Neuronal stem cell (in vitro differentiated cells): ENCODE measurements at regions not wholly inside any gene's neighbourhood (a gene's known extent, or its start where the extent isn't known, plus 50 kb on each side); places are given as distances from the start of the nearest gene placed in this dataset.

ENCODE experiments used
- DNase-seq: peaks from one replicate; pipeline ENCODE4 v3.0.0-alpha.2; 2013; ENCODE audit warnings: low spot score
- H2AFZ ChIP-seq: one replicate; pipeline ENCODE4 v1.6.1; 2013; ENCODE audit warnings: mild to moderate bottlenecking, low read length, inconsistent platforms
- H2AK5ac ChIP-seq: 2 replicates; pipeline ENCODE4 v1.6.1; 2013; ENCODE audit warnings: low read depth, mild to moderate bottlenecking, inconsistent platforms, low read length, moderate library complexity, mixed read lengths
- H2BK120ac ChIP-seq: 2 replicates; pipeline ENCODE4 v1.6.1; 2013; ENCODE audit warnings: low read depth, mild to moderate bottlenecking, inconsistent platforms, low read length, moderate library complexity, mixed read lengths
- H2BK12ac ChIP-seq: one replicate; pipeline ENCODE4 v1.6.1; 2013; ENCODE audit warnings: low read length, inconsistent platforms
- H2BK15ac ChIP-seq: 2 replicates; pipeline ENCODE4 v1.6.1; 2013; ENCODE audit warnings: mild to moderate bottlenecking, low read length, inconsistent platforms, mixed read lengths
- H2BK5ac ChIP-seq: one replicate; pipeline ENCODE4 v1.6.1; 2013; ENCODE audit warnings: inconsistent platforms, mild to moderate bottlenecking, low read length, moderate library complexity
- H3K14ac ChIP-seq: one replicate; pipeline ENCODE4 v1.6.1; 2013; ENCODE audit warnings: low read length, inconsistent platforms
- H3K18ac ChIP-seq: 2 replicates; pipeline ENCODE4 v1.6.1; 2013; ENCODE audit warnings: low read length, inconsistent platforms
- H3K23ac ChIP-seq: 2 replicates; pipeline ENCODE4 v1.6.1; 2013; ENCODE audit warnings: low read depth, mild to moderate bottlenecking, mixed read lengths, low read length, inconsistent platforms; ENCODE audit not compliant: poor library complexity
- H3K27ac ChIP-seq: replicated peaks from 3 replicates; pipeline ENCODE4 v1.5.1; 2013; ENCODE audit warnings: low read length, inconsistent platforms
- H3K27me3 ChIP-seq, 3 experiments: 2 replicates each; pipeline ENCODE4 v1.6.1; 2013; ENCODE audit warnings: low read length in 3 of 3, mild to moderate bottlenecking in 2 of 3, inconsistent platforms in 1 of 3, low read depth in 1 of 3, mixed read lengths in 1 of 3, moderate library complexity in 1 of 3; ENCODE audit not compliant: control insufficient read depth in 3 of 3, insufficient read depth in 3 of 3
- H3K36me3 ChIP-seq, 2 donors: replicated peaks in 1 of 2; 2 replicates each; pipeline ENCODE4 v1.6.1; 2013; ENCODE audit warnings: low read length in 2 of 2; ENCODE audit not compliant: control insufficient read depth in 2 of 2, insufficient read depth in 2 of 2
- H3K4ac ChIP-seq: 2 replicates; pipeline ENCODE4 v1.6.1; 2013; ENCODE audit warnings: inconsistent platforms, mild to moderate bottlenecking, low read length, moderate library complexity
- H3K4me1 ChIP-seq, 2 donors: 1 replicate in 1 of 2; 2 replicates in 1 of 2; pipeline ENCODE4 v1.6.1; 2013; ENCODE audit warnings: low read length in 2 of 2, low read depth in 1 of 2; ENCODE audit not compliant: control insufficient read depth in 2 of 2, insufficient read depth in 1 of 2
- H3K4me2 ChIP-seq: one replicate; pipeline ENCODE4 v1.6.1; 2013; ENCODE audit warnings: mild to moderate bottlenecking, low read length, inconsistent platforms; ENCODE audit not compliant: insufficient read depth, poor library complexity, severe bottlenecking
- H3K4me3 ChIP-seq, 2 donors: 2 replicates each; pipeline ENCODE4 v1.5.1; 2013; ENCODE audit warnings: low read length in 2 of 2, mild to moderate bottlenecking in 2 of 2, inconsistent platforms in 1 of 2, moderate library complexity in 1 of 2
- H3K79me1 ChIP-seq: one replicate; pipeline ENCODE4 v1.6.1; 2013; ENCODE audit warnings: low read depth, mild to moderate bottlenecking, inconsistent platforms, low read length, moderate library complexity
- H3K9ac ChIP-seq: one replicate; pipeline ENCODE4 v1.6.1; 2013; ENCODE audit warnings: mild to moderate bottlenecking, low read depth, low read length, inconsistent platforms; ENCODE audit not compliant: poor library complexity
- H3K9me3 ChIP-seq, 2 donors: replicated peaks in 1 of 2; 2 replicates each; pipeline versions ENCODE3 to v1.6.1; 2013; ENCODE audit warnings: low read length in 2 of 2, mild to moderate bottlenecking in 2 of 2, inconsistent platforms in 1 of 2, low read depth in 1 of 2, mixed read lengths in 1 of 2, moderate library complexity in 1 of 2; ENCODE audit not compliant: control insufficient read depth in 2 of 2, insufficient read depth in 1 of 2
- H4K8ac ChIP-seq: one replicate; pipeline ENCODE4 v1.6.1; 2013; ENCODE audit warnings: low read depth, mild to moderate bottlenecking, inconsistent platforms, low read length, moderate library complexity
- H4K91ac ChIP-seq: one replicate; pipeline ENCODE4 v1.6.1; 2013; ENCODE audit warnings: low read length, low read depth, mild to moderate bottlenecking, inconsistent platforms; ENCODE audit not compliant: poor library complexity
- WGBS, 2 donors: extraction: QIAGEN DNeasy Blood & Tissue Kit; methylation state at CpG; one replicate each; pipeline ENCODE4 v1.1.7; 2013; ENCODE audit warnings: missing lambda C conversion rate in 2 of 2, mixed read lengths in 1 of 2; ENCODE audit not compliant: insufficient read length in 2 of 2, insufficient replicate concordance in 1 of 2; ENCODE audit errors: extremely low coverage in 2 of 2; 5-methylcytosine and 5-hydroxymethylcytosine counted together

- peak overlapping the region; percentile 75 for H2AK5ac ChIP-seq
- H4K91ac ChIP-seq = no peak overlapping the region
- H2AFZ ChIP-seq = no peak overlapping the region
- H3K9me3 ChIP-seq = no peaks in the 10 kb centered on the region
- no peak overlapping the region for H3K4me2 ChIP-seq
- no peak overlapping the region for H3K14ac ChIP-seq
- H4K8ac ChIP-seq = peak overlapping the region; percentile 65
- H2BK15ac ChIP-seq = peak overlapping the region; percentile 47
- no peak overlapping the region for H3K27ac ChIP-seq
- DNase-seq = no peak
- peak overlapping the region; percentile 41 for H2BK12ac ChIP-seq
- no peak overlapping the region for H3K4me3 ChIP-seq
- no peak overlapping the region for H3K4ac ChIP-seq
- peak overlapping the region; percentile 61 for H2BK120ac ChIP-seq
- H3K9ac ChIP-seq = no peak overlapping the region
- peaks cover 2% of the 10 kb centered on the region for H3K79me1 ChIP-seq
- no peaks in the 10 kb centered on the region for H3K4me1 ChIP-seq
- peaks cover 0 to 6% (median 0%) of the 10 kb centered on the region in 3 experiments for H3K27me3 ChIP-seq
- peak overlapping the region; percentile 75 for H2BK5ac ChIP-seq
- no CpG with 5 or more reads among the region's 8 CpGs for WGBS, 2 donors
- peak overlapping the region; percentile 96 for H3K23ac ChIP-seq
- H3K36me3 ChIP-seq = no peaks in the 10 kb centered on the region
- H3K18ac ChIP-seq = peak overlapping the region; percentile 65
Measured at GRCh38 chr13:23947893-23948292, 50.6 kb upstream of the C1QTNF9B start.

GRCh38 chr13:23949200-23949599 lies 51.9 kb upstream of the C1QTNF9B start:
- no CpG with 5 or more reads among the region's 7 CpGs for WGBS, 2 donors
- H3K4me3 ChIP-seq = no peak overlapping the region
- H3K18ac ChIP-seq = peak overlapping the region; percentile 19
- DNase-seq = no peak
- H2AK5ac ChIP-seq = no peak overlapping the region
- H3K36me3 ChIP-seq = no peaks in the 10 kb centered on the region
- no peak overlapping the region for H2BK5ac ChIP-seq
- no peak overlapping the region for H3K4me2 ChIP-seq
- H3K4me1 ChIP-seq = no peaks in the 10 kb centered on the region
- H2BK15ac ChIP-seq = peak overlapping the region; percentile 82
- H3K4ac ChIP-seq = no peak overlapping the region
- no peak overlapping the region for H3K27ac ChIP-seq
- no peak overlapping the region for H3K23ac ChIP-seq
- H2BK120ac ChIP-seq = peak overlapping the region; percentile 98
- H4K91ac ChIP-seq = peak overlapping the region; percentile 40
- peaks cover 0 to 6% (median 0%) of the 10 kb centered on the region in 3 experiments for H3K27me3 ChIP-seq
- peak overlapping the region; percentile 31 for H3K14ac ChIP-seq
- peaks cover 2% of the 10 kb centered on the region for H3K79me1 ChIP-seq
- H3K9me3 ChIP-seq = no peaks in the 10 kb centered on the region
- H2AFZ ChIP-seq = no peak overlapping the region
- H4K8ac ChIP-seq = no peak overlapping the region
- H2BK12ac ChIP-seq = no peak overlapping the region
- no peak overlapping the region for H3K9ac ChIP-seq

GRCh38 chr13:23949736-23950135 lies 52.4 kb upstream of the C1QTNF9B start:
- H4K8ac ChIP-seq = no peak overlapping the region
- peak overlapping the region; percentile 10 for H2AK5ac ChIP-seq
- H2BK15ac ChIP-seq = peak overlapping the region; percentile 82
- no peak overlapping the region for H3K23ac ChIP-seq
- no peak overlapping the region for H3K14ac ChIP-seq
- H3K27me3 ChIP-seq = peaks cover 0 to 6% (median 0%) of the 10 kb centered on the region in 3 experiments
- H3K4me1 ChIP-seq = no peaks in the 10 kb centered on the region
- H3K27ac ChIP-seq = no peak overlapping the region
- H3K36me3 ChIP-seq = no peaks in the 10 kb centered on the region
- no peak overlapping the region for H2BK12ac ChIP-seq
- H3K4ac ChIP-seq = no peak overlapping the region
- H3K9ac ChIP-seq = no peak overlapping the region
- no peak overlapping the region for H2AFZ ChIP-seq
- no peak for DNase-seq
- no peak overlapping the region for H3K4me2 ChIP-seq
- no peak overlapping the region for H3K4me3 ChIP-seq
- peaks cover 2% of the 10 kb centered on the region for H3K79me1 ChIP-seq
- peak overlapping the region; percentile 19 for H3K18ac ChIP-seq
- H3K9me3 ChIP-seq = no peaks in the 10 kb centered on the region
- H2BK5ac ChIP-seq = no peak overlapping the region
- H2BK120ac ChIP-seq = peak overlapping the region; percentile 98
- peak overlapping the region; percentile 40 for H4K91ac ChIP-seq
- WGBS, 2 donors = no CpG with 5 or more reads among the region's 4 CpGs

- H3K14ac ChIP-seq = no peak overlapping the region
- no peak overlapping the region for H2BK120ac ChIP-seq
- no peak overlapping the region for H3K4me2 ChIP-seq
- H3K36me3 ChIP-seq = no peaks in the 10 kb centered on the region
- DNase-seq = no peak
- WGBS, 2 donors = no CpG with 5 or more reads among the region's 10 CpGs
- H2BK15ac ChIP-seq = peak overlapping the region; percentile 67
- peak overlapping the region; percentile 65 for H4K8ac ChIP-seq
- H3K27me3 ChIP-seq = peaks cover 0 to 6% (median 0%) of the 10 kb centered on the region in 3 experiments
- no peak overlapping the region for H3K4ac ChIP-seq
- H2BK12ac ChIP-seq = no peak overlapping the region
- H2AFZ ChIP-seq = no peak overlapping the region
- no peak overlapping the region for H3K27ac ChIP-seq
- H2AK5ac ChIP-seq = peak overlapping the region; percentile 97
- H3K4me1 ChIP-seq = no peaks in the 10 kb centered on the region
- no peak overlapping the region for H2BK5ac ChIP-seq
- peaks cover 2% of the 10 kb centered on the region for H3K79me1 ChIP-seq
- H3K9me3 ChIP-seq = no peaks in the 10 kb centered on the region
- H4K91ac ChIP-seq = no peak overlapping the region
- no peak overlapping the region for H3K9ac ChIP-seq
- H3K18ac ChIP-seq = peak overlapping the region; percentile 70
- H3K23ac ChIP-seq = no peak overlapping the region
- H3K4me3 ChIP-seq = no peak overlapping the region
Measured at GRCh38 chr13:23950736-23951510, 53.6 kb upstream of the C1QTNF9B start.
